ENCODE measurements at regions not wholly inside any gene's neighbourhood (a gene's known extent, or its start where the extent isn't known, plus 50 kb on each side); places are given as distances from the start of the nearest gene placed in this dataset.
"Not testable (repeated sequence)": the region's sequence is repeated elsewhere in the genome, so short reads cannot be mapped to it uniquely, and the experiment has no call there.

- no peak for DNase-seq
Measured at GRCh38 chr5:101917166-101917565, 378.9 kb downstream of the SLCO4C1 start.

- DNase-seq: no peak
Measured at GRCh38 chr5:101915554-101915953, 380.5 kb downstream of the SLCO4C1 start.

- no peak for DNase-seq
Measured at GRCh38 chr5:101904736-101905135, 391.3 kb downstream of the SLCO4C1 start.

DNA sequence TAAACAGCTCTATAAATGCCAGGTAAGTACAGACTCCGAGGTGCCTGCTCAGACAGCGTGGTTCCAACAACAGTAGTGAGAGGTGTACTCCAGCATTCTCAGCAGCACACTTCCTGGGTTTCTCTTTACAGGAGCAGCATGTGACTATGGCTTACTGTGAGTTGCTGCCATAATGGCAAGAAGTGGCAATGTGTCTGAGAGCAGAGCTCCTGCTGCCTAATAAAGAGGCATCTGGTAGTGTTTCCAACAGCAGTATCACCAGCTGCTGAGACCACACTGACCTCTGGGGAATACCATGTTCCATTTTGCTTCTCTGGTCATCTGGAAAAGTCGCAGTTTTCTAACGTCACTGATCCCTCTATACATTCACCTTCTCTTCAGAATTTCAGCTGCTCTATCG, 398.2 kb downstream of the SLCO4C1 start:
- no peak for DNase-seq

DNA sequence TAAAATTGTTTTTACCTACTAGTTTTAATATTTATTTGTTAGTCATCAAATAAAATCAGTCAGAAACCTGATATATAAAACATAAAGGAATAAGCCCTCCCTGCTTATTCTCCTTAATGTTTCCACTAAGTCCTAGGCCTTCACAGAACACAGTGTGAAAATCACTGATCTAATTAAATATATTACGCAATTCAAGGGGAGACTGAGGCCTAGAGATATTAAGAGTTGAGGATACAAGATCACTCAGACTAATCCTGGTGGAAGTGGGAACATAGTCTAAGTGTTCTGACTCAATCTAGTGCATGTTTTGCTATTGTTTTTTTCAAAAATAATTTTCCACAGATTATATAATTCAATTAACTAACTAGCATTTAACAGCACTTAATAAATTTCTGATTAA, 401.1 kb downstream of the SLCO4C1 start:
- no peak for DNase-seq

GRCh38 chr5:101878190-101878589, 417.9 kb downstream of the SLCO4C1 start:
- DNase-seq: no peak

- DNase-seq: no peak
Measured at GRCh38 chr5:101877451-101877850, 418.6 kb downstream of the SLCO4C1 start.

DNA sequence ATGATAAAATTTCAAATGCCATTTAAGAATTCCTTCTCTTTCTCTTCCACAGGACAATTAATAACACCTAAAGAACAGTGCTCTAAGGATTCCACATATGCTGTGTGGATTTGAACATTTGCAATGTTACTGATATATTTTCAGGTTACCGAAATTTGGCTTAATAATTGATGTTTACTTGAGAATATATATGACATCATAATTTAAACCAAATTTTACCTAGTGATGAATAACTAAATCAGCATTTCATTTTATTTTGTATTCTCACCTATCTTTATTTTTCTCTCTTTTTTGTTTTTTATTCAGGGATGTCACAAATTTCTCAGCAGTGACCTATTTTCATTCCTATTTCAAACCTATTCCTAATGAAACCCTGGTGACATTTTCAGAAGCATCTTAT, 429.6 kb downstream of the SLCO4C1 start:
- no peak for DNase-seq

DNA sequence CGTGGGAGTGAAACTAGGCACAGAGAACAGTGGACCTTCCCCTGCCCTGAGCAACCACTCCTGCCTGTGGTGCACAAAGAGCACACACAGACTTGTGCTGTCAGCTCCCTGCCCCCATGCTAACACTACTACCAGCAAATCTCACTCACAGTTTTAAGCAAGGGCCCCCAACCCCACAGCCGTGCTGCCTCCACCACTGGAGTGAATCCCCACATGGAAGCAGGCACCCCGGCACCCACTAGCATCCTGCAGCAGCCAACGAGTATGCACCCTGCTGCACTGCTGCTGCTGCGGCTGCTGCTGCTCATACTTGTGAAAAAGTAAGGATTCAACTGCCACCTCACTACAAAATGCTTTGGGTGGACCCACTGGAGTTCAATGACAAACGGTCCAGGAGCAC, 435.5 kb downstream of the SLCO4C1 start:
- DNase-seq: no peak

- no peak for DNase-seq
Measured at GRCh38 chr5:101860145-101860544, 435.9 kb downstream of the SLCO4C1 start.

DNA sequence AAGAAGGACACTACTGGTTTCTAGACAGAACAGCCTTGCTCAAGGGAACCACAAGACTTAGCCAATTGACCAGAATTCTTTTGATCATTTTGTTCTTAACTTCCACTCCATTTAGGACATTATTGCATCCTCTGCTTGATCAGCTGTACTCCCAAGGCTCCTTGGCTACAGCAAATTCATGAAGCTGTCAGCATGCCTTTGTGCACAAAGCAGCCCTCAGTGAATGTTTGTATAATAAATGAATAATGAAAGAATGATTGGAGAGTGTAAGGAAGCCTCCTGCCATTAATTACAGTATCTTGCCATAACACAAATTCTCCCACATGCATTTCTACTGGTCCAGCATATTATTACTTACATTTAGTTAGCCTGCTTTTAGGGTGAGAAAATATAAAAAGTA, 449.6 kb downstream of the SLCO4C1 start:
- DNase-seq: no peak

GRCh38 chr5:101843055-101843454, 453.0 kb downstream of the SLCO4C1 start:
- no peak for DNase-seq

GRCh38 chr5:101838435-101838834, 457.6 kb downstream of the SLCO4C1 start:
- DNase-seq: no peak

DNA sequence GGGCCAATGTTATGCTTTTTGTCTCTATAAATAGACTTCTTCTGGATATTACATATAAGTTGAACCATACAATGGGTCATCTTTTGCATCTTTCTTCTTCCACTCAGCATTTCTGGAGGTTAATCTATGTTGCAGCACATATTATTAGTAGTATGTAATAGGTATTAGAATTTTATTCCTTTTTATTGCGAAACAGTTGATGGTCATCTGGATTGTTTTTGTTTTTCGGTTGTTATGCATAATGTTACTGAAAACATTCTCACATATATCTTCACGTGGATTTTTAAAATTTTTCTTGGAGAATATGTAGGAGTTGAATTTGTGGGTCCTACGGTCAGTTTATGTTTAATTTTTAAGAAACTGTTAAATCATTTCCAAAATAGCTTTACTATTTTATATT, 466.8 kb downstream of the SLCO4C1 start:
- no peak for DNase-seq

- no peak for DNase-seq
Measured at GRCh38 chr5:101811466-101811865, 484.6 kb downstream of the SLCO4C1 start.

DNA sequence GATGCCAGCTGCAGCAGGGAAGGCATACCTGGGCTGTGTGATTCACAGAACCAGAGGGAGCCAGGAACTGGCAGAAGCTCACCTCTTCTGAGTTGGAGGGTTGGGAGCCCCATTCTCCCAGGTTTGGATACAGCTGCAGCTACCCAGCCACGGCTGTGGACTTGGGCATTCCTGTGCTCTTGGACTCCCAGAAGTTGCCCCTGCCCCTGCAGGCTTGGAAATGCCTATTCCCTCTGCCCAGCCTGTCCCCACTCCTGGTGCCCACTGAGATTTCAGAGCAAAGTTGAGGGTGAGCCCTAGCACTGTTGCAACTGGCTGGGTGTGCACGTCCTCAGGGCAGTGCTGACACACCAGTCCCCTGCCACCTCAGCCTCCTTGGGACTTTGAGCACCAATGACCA, 489.7 kb downstream of the SLCO4C1 start:
- no peak for DNase-seq

GRCh38 chr5:101796427-101796826, 499.7 kb downstream of the SLCO4C1 start:
- DNase-seq: no peak

- no peak for DNase-seq
Measured at GRCh38 chr5:101788797-101789196, 507.3 kb downstream of the SLCO4C1 start.

DNA sequence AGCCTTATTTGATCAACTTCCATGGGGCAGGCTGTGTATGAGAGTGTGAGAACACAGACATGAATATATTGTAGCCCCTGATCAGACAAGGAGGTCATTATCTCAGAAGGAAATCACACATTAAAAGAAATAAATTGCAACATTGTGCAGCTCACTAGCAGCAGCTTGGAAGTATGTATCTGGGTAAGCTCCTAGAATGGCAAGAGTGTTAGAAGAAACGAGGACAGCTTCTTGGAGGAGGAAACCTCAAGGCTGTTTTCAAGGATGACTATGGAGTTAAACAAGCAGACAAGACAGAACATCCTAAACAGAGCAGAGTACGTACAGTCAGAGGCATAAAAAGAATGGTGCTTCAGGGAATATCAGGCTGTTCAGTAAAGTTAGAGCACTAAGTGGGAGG, 511.0 kb downstream of the SLCO4C1 start:
- no peak for DNase-seq

- DNase-seq: no peak
Measured at GRCh38 chr5:101783241-101784013, 512.7 kb downstream of the SLCO4C1 start.

- DNase-seq: no peak
Measured at GRCh38 chr5:101782352-101783103, 513.6 kb downstream of the SLCO4C1 start.

DNA sequence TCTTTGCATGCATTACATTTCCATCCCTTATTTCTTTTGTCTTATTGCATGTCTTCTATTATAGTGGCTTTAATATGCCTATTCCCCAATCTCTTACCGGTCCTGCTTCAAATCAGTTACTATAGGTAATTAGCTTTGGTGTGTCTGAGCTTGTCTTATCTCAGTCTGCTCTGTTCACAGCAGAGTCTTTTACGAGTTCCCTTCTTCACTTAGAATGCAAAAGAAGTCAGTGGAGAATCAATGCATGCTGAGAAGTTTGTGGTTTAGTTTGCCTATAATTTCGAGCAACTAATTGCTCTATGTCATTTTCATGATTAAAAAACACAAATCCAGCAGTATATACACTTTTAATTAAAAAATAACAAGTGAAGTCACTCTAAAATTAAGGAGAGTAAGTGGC, 545.0 kb downstream of the SLCO4C1 start:
- DNase-seq: no peak

GRCh38 chr5:101743000-101743399, 553.1 kb downstream of the SLCO4C1 start:
- DNase-seq: not testable (repeated sequence)

GRCh38 chr5:101728933-101729332, 567.2 kb downstream of the SLCO4C1 start:
- no peak for DNase-seq

DNA sequence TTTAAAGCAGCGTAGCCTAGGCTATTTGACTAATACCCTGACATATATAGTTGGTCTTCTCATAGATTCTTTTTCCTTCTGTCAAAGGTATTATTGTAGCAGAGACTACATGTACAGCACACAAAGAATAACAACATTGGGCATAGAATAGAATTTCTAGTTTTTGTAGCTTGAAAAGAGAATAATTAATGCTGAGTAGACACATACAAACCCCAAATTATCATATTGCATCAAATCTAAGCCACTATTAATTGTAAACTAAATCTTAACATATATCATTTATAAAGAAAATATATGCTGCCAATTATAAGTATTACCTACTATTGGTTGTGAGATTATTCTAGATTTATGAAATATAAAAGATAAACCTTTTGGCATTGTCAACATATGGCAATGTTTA, 574.5 kb downstream of the SLCO4C1 start:
- DNase-seq: no peak

Data from NCI-H1105 (cell line).